ENCODE measurements at regions not wholly inside any gene's neighbourhood (a gene's known extent, or its start where the extent isn't known, plus 50 kb on each side); places are given as distances from the start of the nearest gene placed in this dataset.
"Not testable (repeated sequence)": the region's sequence is repeated elsewhere in the genome, so short reads cannot be mapped to it uniquely, and the experiment has no call there.

- no peaks in the 10 kb centered on the region for H3K9me3 Mint-ChIP-seq (ENCODE audit: unreplicated experiment)
These were observed 160.6 kb upstream of the JUN start for GRCh38 chr1:58944439-58944838.

GRCh38 chr1:58946390-58946789 lies 162.5 kb upstream of the JUN start:
- Mint-ChIP-seq H3K9me3 (ENCODE audit: unreplicated experiment) (no peaks in the 10 kb centered on the region), H3K4me1 (ENCODE audit: unreplicated experiment) (peaks cover 17% of the 10 kb centered on the region)

More at GRCh38 chr1:58944439-58944838, 160.6 kb upstream of the JUN start:
- H3K36me3 Mint-ChIP-seq (ENCODE audit: low read depth, unreplicated experiment): no peaks in the 10 kb centered on the region
- peaks cover 3% of the 10 kb centered on the region for H3K27me3 Mint-ChIP-seq (ENCODE audit: unreplicated experiment)
- H3K4me1 Mint-ChIP-seq (ENCODE audit: unreplicated experiment): peaks cover 20% of the 10 kb centered on the region
- no peak overlapping the region for H3K4me3 Mint-ChIP-seq (ENCODE audit: unreplicated experiment)
- TF ChIP-seq, protein P1, sequence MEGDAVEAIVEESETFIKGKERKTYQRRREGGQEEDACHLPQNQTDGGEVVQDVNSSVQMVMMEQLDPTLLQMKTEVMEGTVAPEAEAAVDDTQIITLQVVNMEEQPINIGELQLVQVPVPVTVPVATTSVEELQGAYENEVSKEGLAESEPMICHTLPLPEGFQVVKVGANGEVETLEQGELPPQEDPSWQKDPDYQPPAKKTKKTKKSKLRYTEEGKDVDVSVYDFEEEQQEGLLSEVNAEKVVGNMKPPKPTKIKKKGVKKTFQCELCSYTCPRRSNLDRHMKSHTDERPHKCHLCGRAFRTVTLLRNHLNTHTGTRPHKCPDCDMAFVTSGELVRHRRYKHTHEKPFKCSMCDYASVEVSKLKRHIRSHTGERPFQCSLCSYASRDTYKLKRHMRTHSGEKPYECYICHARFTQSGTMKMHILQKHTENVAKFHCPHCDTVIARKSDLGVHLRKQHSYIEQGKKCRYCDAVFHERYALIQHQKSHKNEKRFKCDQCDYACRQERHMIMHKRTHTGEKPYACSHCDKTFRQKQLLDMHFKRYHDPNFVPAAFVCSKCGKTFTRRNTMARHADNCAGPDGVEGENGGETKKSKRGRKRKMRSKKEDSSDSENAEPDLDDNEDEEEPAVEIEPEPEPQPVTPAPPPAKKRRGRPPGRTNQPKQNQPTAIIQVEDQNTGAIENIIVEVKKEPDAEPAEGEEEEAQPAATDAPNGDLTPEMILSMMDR (IDR thresholded peaks at IDR 0.05; ENCODE audit: unreplicated experiment): no peak
- no peak overlapping the region for H3K27ac Mint-ChIP-seq (ENCODE audit: unreplicated experiment)
- DNase-seq (ENCODE audit: low spot score): no peak

GRCh38 chr1:58948671-58949070 lies 164.8 kb upstream of the JUN start:
- H3K27ac Mint-ChIP-seq (ENCODE audit: unreplicated experiment): no peak overlapping the region
- H3K4me1 Mint-ChIP-seq (ENCODE audit: unreplicated experiment): peaks cover 1% of the 10 kb centered on the region
- H3K27me3 Mint-ChIP-seq (ENCODE audit: unreplicated experiment): no peaks in the 10 kb centered on the region
- TF ChIP-seq, protein P1 (IDR thresholded peaks at IDR 0.05; ENCODE audit: unreplicated experiment): no peak
- no peaks in the 10 kb centered on the region for H3K36me3 Mint-ChIP-seq (ENCODE audit: low read depth, unreplicated experiment)
- no peaks in the 10 kb centered on the region for H3K9me3 Mint-ChIP-seq (ENCODE audit: unreplicated experiment)
- no peak overlapping the region for H3K4me3 Mint-ChIP-seq (ENCODE audit: unreplicated experiment)
- no peak for DNase-seq (ENCODE audit: low spot score)

More at GRCh38 chr1:58946390-58946789, 162.5 kb upstream of the JUN start:
- Mint-ChIP-seq H3K4me3 (ENCODE audit: unreplicated experiment) (no peak overlapping the region), H3K36me3 (ENCODE audit: low read depth, unreplicated experiment) (no peaks in the 10 kb centered on the region), H3K27ac (ENCODE audit: unreplicated experiment) (no peak overlapping the region), H3K27me3 (ENCODE audit: unreplicated experiment) (peaks cover 3% of the 10 kb centered on the region)
- TF ChIP-seq, protein P1 (IDR thresholded peaks at IDR 0.05; ENCODE audit: unreplicated experiment): no peak
- DNase-seq (ENCODE audit: low spot score): no peak

- Mint-ChIP-seq H3K27ac (ENCODE audit: unreplicated experiment) (no peak overlapping the region), H3K27me3 (ENCODE audit: unreplicated experiment) (no peaks in the 10 kb centered on the region), H3K4me1 (ENCODE audit: unreplicated experiment) (no peaks in the 10 kb centered on the region), H3K36me3 (ENCODE audit: low read depth, unreplicated experiment) (no peaks in the 10 kb centered on the region), H3K4me3 (ENCODE audit: unreplicated experiment) (no peak overlapping the region), H3K9me3 (ENCODE audit: unreplicated experiment) (no peaks in the 10 kb centered on the region)
- no peak for DNase-seq (ENCODE audit: low spot score)
- TF ChIP-seq, protein P1 (IDR thresholded peaks at IDR 0.05; ENCODE audit: unreplicated experiment): no peak
These were observed 165.8 kb upstream of the JUN start for GRCh38 chr1:58949551-58950220.

- Mint-ChIP-seq H3K9me3 (ENCODE audit: unreplicated experiment) (no peaks in the 10 kb centered on the region), H3K36me3 (ENCODE audit: low read depth, unreplicated experiment) (no peaks in the 10 kb centered on the region), H3K27me3 (ENCODE audit: unreplicated experiment) (no peaks in the 10 kb centered on the region), H3K4me1 (ENCODE audit: unreplicated experiment) (no peaks in the 10 kb centered on the region), H3K4me3 (ENCODE audit: unreplicated experiment) (no peak overlapping the region), H3K27ac (ENCODE audit: unreplicated experiment) (no peak overlapping the region)
- TF ChIP-seq, protein P1 (IDR thresholded peaks at IDR 0.05; ENCODE audit: unreplicated experiment): no peak
- DNase-seq (ENCODE audit: low spot score): no peak
These were observed 167.1 kb upstream of the JUN start for GRCh38 chr1:58950897-58951296.

GRCh38 chr1:58953951-58954350 lies 170.1 kb upstream of the JUN start:
- H3K4me3 Mint-ChIP-seq (ENCODE audit: unreplicated experiment); H3K4me1 Mint-ChIP-seq (ENCODE audit: unreplicated experiment); H3K27me3 Mint-ChIP-seq (ENCODE audit: unreplicated experiment); H3K36me3 Mint-ChIP-seq (ENCODE audit: low read depth, unreplicated experiment); H3K27ac Mint-ChIP-seq (ENCODE audit: unreplicated experiment); H3K9me3 Mint-ChIP-seq (ENCODE audit: unreplicated experiment); DNase-seq (ENCODE audit: low spot score): not testable (repeated sequence)

- not testable (repeated sequence) for H3K36me3 Mint-ChIP-seq (ENCODE audit: low read depth, unreplicated experiment); H3K27me3 Mint-ChIP-seq (ENCODE audit: unreplicated experiment); H3K27ac Mint-ChIP-seq (ENCODE audit: unreplicated experiment)
These were observed 179.4 kb upstream of the JUN start for GRCh38 chr1:58963287-58963686.

More at GRCh38 chr1:58963287-58963686, 179.4 kb upstream of the JUN start:
- H3K4me3 Mint-ChIP-seq (ENCODE audit: unreplicated experiment); H3K4me1 Mint-ChIP-seq (ENCODE audit: unreplicated experiment); H3K9me3 Mint-ChIP-seq (ENCODE audit: unreplicated experiment); DNase-seq (ENCODE audit: low spot score): not testable (repeated sequence)

Data from endothelial cell (in vitro differentiated cells).